Liver (tissue), 8 donors: ENCODE measurements at regions not wholly inside any gene's neighbourhood (a gene's known extent, or its start where the extent isn't known, plus 50 kb on each side); places are given as distances from the start of the nearest gene placed in this dataset.

Source experiments
- DNase-seq: peaks from one replicate; pipeline ENCODE4 v3.0.0-alpha.2; 2017; ENCODE audit warnings: low spot score
- H3K27ac ChIP-seq, 2 donors: one replicate each; pipeline ENCODE4 v1.7.0; 2013; ENCODE audit warnings: inconsistent platforms in 2 of 2, low read length in 2 of 2, control low read depth in 1 of 2, low read depth in 1 of 2, mild to moderate bottlenecking in 1 of 2
- H3K27me3 ChIP-seq, 4 donors: one replicate each; pipeline versions ENCODE4 v1.6.1 to v1.7.0; 2013; ENCODE audit warnings: low read length in 3 of 4, inconsistent platforms in 1 of 4, mild to moderate bottlenecking in 1 of 4, moderate library complexity in 1 of 4; ENCODE audit not compliant: control insufficient read depth in 4 of 4, insufficient read depth in 4 of 4
- H3K36me3 ChIP-seq, 4 donors: one replicate each; pipeline versions ENCODE4 v1.6.1 to v1.7.0; 2013; ENCODE audit warnings: low read length in 3 of 4, mild to moderate bottlenecking in 3 of 4, low read depth in 1 of 4, moderate library complexity in 1 of 4; ENCODE audit not compliant: control insufficient read depth in 4 of 4, insufficient read depth in 3 of 4
- H3K4me1 ChIP-seq, 4 donors: one replicate each; pipeline versions ENCODE4 v1.6.1 to v1.7.0; 2013; ENCODE audit warnings: low read length in 3 of 4, mild to moderate bottlenecking in 3 of 4, moderate library complexity in 1 of 4; ENCODE audit not compliant: control insufficient read depth in 4 of 4, insufficient read depth in 4 of 4
- H3K4me3 ChIP-seq, 3 donors: one replicate each; pipeline versions ENCODE4 v1.6.1 to v1.7.0; 2013; ENCODE audit warnings: low read length in 3 of 3, control low read depth in 1 of 3, low read depth in 1 of 3, mild to moderate bottlenecking in 1 of 3
- H3K9ac ChIP-seq, 2 donors: one replicate each; pipeline ENCODE4 v1.7.0; 2013; ENCODE audit warnings: low read length in 2 of 2, mild to moderate bottlenecking in 2 of 2, moderate library complexity in 2 of 2, control low read depth in 1 of 2, low read depth in 1 of 2
- H3K9me3 ChIP-seq, 4 donors: one replicate each; pipeline versions ENCODE4 v1.6.1 to v1.7.0; 2013; ENCODE audit warnings: low read length in 3 of 4; ENCODE audit not compliant: control insufficient read depth in 4 of 4
- EGR1 ChIP-seq, 2 donors: IDR thresholded peaks; 2 replicates each; pipeline ENCODE4 v1.6.1; 2016 to 2018; ENCODE audit warnings: antibody characterized with exemption in 2 of 2, low read depth in 2 of 2
- FOXA1 ChIP-seq: IDR thresholded peaks from 2 replicates; pipeline ENCODE4 v1.6.1; 2016; ENCODE audit warnings: antibody characterized with exemption
- FOXA2 ChIP-seq: IDR thresholded peaks from 2 replicates; pipeline ENCODE4 v1.6.1; 2016; ENCODE audit warnings: antibody characterized with exemption
- GABPA ChIP-seq, 2 donors: IDR thresholded peaks in 1 of 2; conservative IDR thresholded peaks in 1 of 2; 2 replicates each; pipeline ENCODE4 v1.6.1; 2016; ENCODE audit warnings: antibody characterized with exemption in 2 of 2, mild to moderate bottlenecking in 1 of 2, moderate library complexity in 1 of 2
- HNF4A ChIP-seq, 2 donors: conservative IDR thresholded peaks; 2 replicates each; pipeline ENCODE4 v1.6.1; 2016; ENCODE audit warnings: antibody characterized with exemption in 2 of 2, mild to moderate bottlenecking in 2 of 2
- HNF4G ChIP-seq: IDR thresholded peaks from 2 replicates; pipeline ENCODE4 v1.6.1; 2016; ENCODE audit warnings: antibody characterized with exemption
- JUND ChIP-seq, 2 donors: IDR thresholded peaks; 2 replicates each; pipeline ENCODE4 v1.6.1; 2016; ENCODE audit warnings: antibody characterized with exemption in 2 of 2
- NR2F2 ChIP-seq: IDR thresholded peaks from 2 replicates; pipeline ENCODE4 v1.6.1; 2016; ENCODE audit warnings: antibody characterized with exemption
- REST ChIP-seq: IDR thresholded peaks from 2 replicates; pipeline ENCODE4 v1.6.1; 2016; ENCODE audit warnings: antibody characterized with exemption, mild to moderate bottlenecking
- SP1 ChIP-seq: IDR thresholded peaks from 2 replicates; pipeline ENCODE4 v1.6.1; 2018; ENCODE audit warnings: antibody characterized with exemption, mild to moderate bottlenecking
- TAF1 ChIP-seq: conservative IDR thresholded peaks from 2 replicates; pipeline ENCODE4 v1.6.1; 2016; ENCODE audit warnings: antibody characterized with exemption, mild to moderate bottlenecking
- YY1 ChIP-seq: IDR thresholded peaks from 2 replicates; pipeline ENCODE4 v1.6.1; 2016; ENCODE audit warnings: antibody characterized with exemption, mild to moderate bottlenecking
- WGBS: extraction: QIAGEN DNeasy Blood & Tissue Kit; methylation state at CpG from one replicate; pipeline ENCODE4 v1.1.7; 2013; 5-methylcytosine and 5-hydroxymethylcytosine counted together
- TF ChIP-seq, protein P1 (sequence below): IDR thresholded peaks from 2 replicates; pipeline ENCODE4 v1.6.1; 2016; ENCODE audit warnings: antibody characterized with exemption
- TF ChIP-seq, protein P2 (sequence below): IDR thresholded peaks from 2 replicates; pipeline ENCODE4 v1.6.1; 2016; ENCODE audit warnings: antibody characterized with exemption
- TF ChIP-seq, protein P3 (sequence below): IDR thresholded peaks from 2 replicates; pipeline ENCODE4 v1.6.1; 2016; ENCODE audit warnings: antibody characterized with exemption
- TF ChIP-seq, protein P4 (sequence below): fragments of 150-350 bp; IDR thresholded peaks from 2 replicates; pipeline ENCODE4 v1.5.1; 2017; ENCODE audit warnings: improper control_type of control experiment, low read depth, low read length; ENCODE audit not compliant: missing input control
- donor health status: healthy.
- donor health status: healthy.
- donor health status: healthy.
- donor health status: healthy.
- donor health status: healthy.

- H3K9me3 ChIP-seq: no peaks in the 10 kb centered on the region
- TF ChIP-seq YY1: no peak
- TF ChIP-seq, protein P1, sequence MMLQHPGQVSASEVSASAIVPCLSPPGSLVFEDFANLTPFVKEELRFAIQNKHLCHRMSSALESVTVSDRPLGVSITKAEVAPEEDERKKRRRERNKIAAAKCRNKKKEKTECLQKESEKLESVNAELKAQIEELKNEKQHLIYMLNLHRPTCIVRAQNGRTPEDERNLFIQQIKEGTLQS: no peak
- TF ChIP-seq, protein P2, sequence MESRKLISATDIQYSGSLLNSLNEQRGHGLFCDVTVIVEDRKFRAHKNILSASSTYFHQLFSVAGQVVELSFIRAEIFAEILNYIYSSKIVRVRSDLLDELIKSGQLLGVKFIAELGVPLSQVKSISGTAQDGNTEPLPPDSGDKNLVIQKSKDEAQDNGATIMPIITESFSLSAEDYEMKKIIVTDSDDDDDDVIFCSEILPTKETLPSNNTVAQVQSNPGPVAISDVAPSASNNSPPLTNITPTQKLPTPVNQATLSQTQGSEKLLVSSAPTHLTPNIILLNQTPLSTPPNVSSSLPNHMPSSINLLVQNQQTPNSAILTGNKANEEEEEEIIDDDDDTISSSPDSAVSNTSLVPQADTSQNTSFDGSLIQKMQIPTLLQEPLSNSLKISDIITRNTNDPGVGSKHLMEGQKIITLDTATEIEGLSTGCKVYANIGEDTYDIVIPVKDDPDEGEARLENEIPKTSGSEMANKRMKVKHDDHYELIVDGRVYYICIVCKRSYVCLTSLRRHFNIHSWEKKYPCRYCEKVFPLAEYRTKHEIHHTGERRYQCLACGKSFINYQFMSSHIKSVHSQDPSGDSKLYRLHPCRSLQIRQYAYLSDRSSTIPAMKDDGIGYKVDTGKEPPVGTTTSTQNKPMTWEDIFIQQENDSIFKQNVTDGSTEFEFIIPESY: no peak
- TF ChIP-seq REST: no peak
- TF ChIP-seq, protein P3, sequence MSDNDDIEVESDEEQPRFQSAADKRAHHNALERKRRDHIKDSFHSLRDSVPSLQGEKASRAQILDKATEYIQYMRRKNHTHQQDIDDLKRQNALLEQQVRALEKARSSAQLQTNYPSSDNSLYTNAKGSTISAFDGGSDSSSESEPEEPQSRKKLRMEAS: no peak
- no peak for TF ChIP-seq JUND (IDR thresholded peaks at IDR 0.05)
- TF ChIP-seq NR2F2: no peak
- no peak for TF ChIP-seq HNF4A (conservative IDR thresholded peaks at IDR 0.05)
- TF ChIP-seq SP1: no peak
- no peak for TF ChIP-seq FOXA2
- no peak for TF ChIP-seq TAF1
- TF ChIP-seq EGR1 (IDR thresholded peaks at IDR 0.05; ENCODE audit: low read depth in 2 of 2): no peak
- TF ChIP-seq GABPA (IDR thresholded peaks at IDR 0.05 in 1 of 2, conservative IDR thresholded peaks at IDR 0.05 in 1 of 2): no peak
- no peak overlapping the region for H3K4me3 ChIP-seq
- 73% methylated on average over 2 of the region's 2 CpGs for WGBS
- no peaks in the 10 kb centered on the region for H3K4me1 ChIP-seq
- H3K9ac ChIP-seq: no peak overlapping the region
- no peaks in the 10 kb centered on the region for H3K36me3 ChIP-seq
- H3K27me3 ChIP-seq: no peaks in the 10 kb centered on the region
- H3K27ac ChIP-seq: no peak overlapping the region
- no peak for DNase-seq
Observed at GRCh38 chr2:166560022-166560421, 66.0 kb upstream of the SCN7A start.

- no peak for DNase-seq
- TF ChIP-seq HNF4G: no peak
- no peak for TF ChIP-seq SP1
- no peak for TF ChIP-seq JUND (IDR thresholded peaks at IDR 0.05)
- no peak for TF ChIP-seq FOXA1
- no peak for TF ChIP-seq TAF1
- TF ChIP-seq, protein P2: no peak
- no peak for TF ChIP-seq FOXA2
- TF ChIP-seq, protein P4, sequence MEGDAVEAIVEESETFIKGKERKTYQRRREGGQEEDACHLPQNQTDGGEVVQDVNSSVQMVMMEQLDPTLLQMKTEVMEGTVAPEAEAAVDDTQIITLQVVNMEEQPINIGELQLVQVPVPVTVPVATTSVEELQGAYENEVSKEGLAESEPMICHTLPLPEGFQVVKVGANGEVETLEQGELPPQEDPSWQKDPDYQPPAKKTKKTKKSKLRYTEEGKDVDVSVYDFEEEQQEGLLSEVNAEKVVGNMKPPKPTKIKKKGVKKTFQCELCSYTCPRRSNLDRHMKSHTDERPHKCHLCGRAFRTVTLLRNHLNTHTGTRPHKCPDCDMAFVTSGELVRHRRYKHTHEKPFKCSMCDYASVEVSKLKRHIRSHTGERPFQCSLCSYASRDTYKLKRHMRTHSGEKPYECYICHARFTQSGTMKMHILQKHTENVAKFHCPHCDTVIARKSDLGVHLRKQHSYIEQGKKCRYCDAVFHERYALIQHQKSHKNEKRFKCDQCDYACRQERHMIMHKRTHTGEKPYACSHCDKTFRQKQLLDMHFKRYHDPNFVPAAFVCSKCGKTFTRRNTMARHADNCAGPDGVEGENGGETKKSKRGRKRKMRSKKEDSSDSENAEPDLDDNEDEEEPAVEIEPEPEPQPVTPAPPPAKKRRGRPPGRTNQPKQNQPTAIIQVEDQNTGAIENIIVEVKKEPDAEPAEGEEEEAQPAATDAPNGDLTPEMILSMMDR: no peak
- no peak for TF ChIP-seq HNF4A (conservative IDR thresholded peaks at IDR 0.05)
- no peak for TF ChIP-seq YY1
- TF ChIP-seq, protein P1: no peak
- no peak overlapping the region for H3K4me3 ChIP-seq
Observed at GRCh38 chr2:166550923-166551322, 56.9 kb upstream of the SCN7A start.

More at GRCh38 chr2:166550923-166551322, 56.9 kb upstream of the SCN7A start:
- H3K9ac ChIP-seq: no peak overlapping the region
- H3K4me1 ChIP-seq: no peaks in the 10 kb centered on the region
- no peak overlapping the region for H3K27ac ChIP-seq
- H3K9me3 ChIP-seq: no peaks in the 10 kb centered on the region
- H3K27me3 ChIP-seq: no peaks in the 10 kb centered on the region
- no peaks in the 10 kb centered on the region for H3K36me3 ChIP-seq
